OCI-LY1 (cell line): ENCODE measurements at regions not wholly inside any gene's neighbourhood (a gene's known extent, or its start where the extent isn't known, plus 50 kb on each side); places are given as distances from the start of the nearest gene placed in this dataset.

Source experiments
- CTCF ChIP-seq: fragments of 200-600 bp; sonication (generic), shearing (Covaris generic); IDR thresholded peaks from 2 replicates; pipeline ENCODE4 v1.5.1; 2017; ENCODE audit warnings: mild to moderate bottlenecking, antibody characterized with exemption, low read length, moderate library complexity, mixed read lengths
- EZH2 ChIP-seq: fragments of 200-600 bp; sonication (generic), shearing (Covaris generic); IDR thresholded peaks from 2 replicates; pipeline ENCODE4 v1.8.0; 2017; ENCODE audit warnings: borderline replicate concordance, mixed run types, mild to moderate bottlenecking, antibody characterized with exemption, low read length, moderate library complexity, mixed read lengths

GRCh38 chr6:1187293-1188131, 124.4 kb upstream of the FOXQ1 start:
- TF ChIP-seq CTCF = no peak
- no peak for TF ChIP-seq EZH2
